Upper lobe of left lung (tissue), 6 donors: ENCODE measurements at regions not wholly inside any gene's neighbourhood (a gene's known extent, or its start where the extent isn't known, plus 50 kb on each side); places are given as distances from the start of the nearest gene placed in this dataset.

Experiments
- ATAC-seq, 2 donors: fragments of 200-7000 bp; cut with Tn5 transposase; one replicate each; pipeline ENCODE4 v1.9.1; 2022; ENCODE audit warnings: mild to moderate bottlenecking in 2 of 2, moderate library complexity in 2 of 2; ENCODE audit not compliant: low FRiP score in 2 of 2
- DNase-seq, 2 donors: peaks; one replicate each; pipeline ENCODE4 v3.0.0-alpha.2; 2019 to 2020
- H3K27ac ChIP-seq, 4 donors: fragments of 200-600 bp; sonication (generic); one replicate each; pipeline ENCODE4 v1.5.1; 2016 to 2019
- H3K27me3 ChIP-seq, 4 donors: fragments of 200-600 bp; sonication (generic); one replicate each; pipeline ENCODE4 v1.5.1; 2017 to 2019
- H3K36me3 ChIP-seq, 4 donors: fragments of 200-600 bp; sonication (generic); one replicate each; pipeline ENCODE4 v1.5.1; 2016 to 2019
- H3K4me1 ChIP-seq, 4 donors: fragments of 200-600 bp; sonication (generic); one replicate each; pipeline ENCODE4 v1.5.1; 2018 to 2019
- H3K4me3 ChIP-seq, 4 donors: fragments of 200-600 bp; sonication (generic); one replicate each; pipeline ENCODE4 v1.5.1; 2017 to 2019; ENCODE audit warnings: mild to moderate bottlenecking in 2 of 4, moderate library complexity in 1 of 4
- H3K9me3 ChIP-seq, 4 donors: fragments of 200-600 bp; sonication (generic); one replicate each; pipeline ENCODE4 v1.5.1; 2018 to 2019
- CTCF ChIP-seq, 6 experiments: fragments of 450-650 bp in 4 of 6; fragments of 200-600 bp in 2 of 6; sonication (generic) in 2 of 6; IDR thresholded peaks; one replicate each; pipeline ENCODE4 v1.5.1; 2016 to 2019; ENCODE audit warnings: antibody characterized with exemption in 6 of 6
- EP300 ChIP-seq, 4 donors: sonication (generic); formaldehyde crosslinking; IDR thresholded peaks; one replicate each; pipeline ENCODE4 v1.5.1; 2017; ENCODE audit warnings: antibody characterized with exemption in 4 of 4, control low read depth in 2 of 4
- POLR2A ChIP-seq, 4 donors: fragments of 450-650 bp; IDR thresholded peaks; one replicate each; pipeline ENCODE4 v1.5.1; 2016 to 2017; ENCODE audit warnings: antibody characterized with exemption in 4 of 4, mild to moderate bottlenecking in 2 of 4
- POLR2AphosphoS5 ChIP-seq, 2 donors: sonication (generic); formaldehyde crosslinking; IDR thresholded peaks; one replicate each; pipeline ENCODE4 v1.5.1; 2017; ENCODE audit warnings: antibody characterized with exemption in 2 of 2
- WGBS, 2 donors: methylation state at CpG; one replicate each; pipeline ENCODE4 v1.1.5; 2017 to 2018; 5-methylcytosine and 5-hydroxymethylcytosine counted together
- donor health status: DM: no; HTN: no; CAD: no; lungs with moderate emphysema.
- donor health status: DM: no; HTN: yes; CAD: no; lungs with severe emphysema.

GRCh38 chr12:42774238-42774637 lies 184.7 kb upstream of the PRICKLE1 start:
- no peak overlapping the region for H3K4me3 ChIP-seq
- no peaks in the 10 kb centered on the region for H3K4me1 ChIP-seq
- peaks cover 0 to 7% (median 3%) of the 10 kb centered on the region in 4 donors for H3K9me3 ChIP-seq
- H3K27me3 ChIP-seq: no peaks in the 10 kb centered on the region
- TF ChIP-seq POLR2A (IDR thresholded peaks at IDR 0.05) (no peak), CTCF (IDR thresholded peaks at IDR 0.05) (no peak), POLR2AphosphoS5 (IDR thresholded peaks at IDR 0.05) (no peak), EP300 (IDR thresholded peaks at IDR 0.05) (no peak)
- no peak overlapping the region for H3K27ac ChIP-seq
- no peaks in the 10 kb centered on the region for H3K36me3 ChIP-seq
- WGBS, 2 donors: 87 to 92% methylated on average over 3 of the region's 3 CpGs
- ATAC-seq (no peak), DNase-seq (no peak)

GRCh38 chr12:42770261-42770660 lies 180.7 kb upstream of the PRICKLE1 start:
- ATAC-seq (no peak), DNase-seq (no peak)
- peaks cover 0 to 7% (median 3%) of the 10 kb centered on the region in 4 donors for H3K9me3 ChIP-seq
- no peaks in the 10 kb centered on the region for H3K4me1 ChIP-seq
- no peak for TF ChIP-seq EP300 (IDR thresholded peaks at IDR 0.05)
- no peak for TF ChIP-seq POLR2AphosphoS5 (IDR thresholded peaks at IDR 0.05)
- TF ChIP-seq POLR2A (IDR thresholded peaks at IDR 0.05): no peak
- TF ChIP-seq CTCF (IDR thresholded peaks at IDR 0.05): no peak
- WGBS, 2 donors: 76 to 79% methylated on average over 3 of the region's 3 CpGs
- no peaks in the 10 kb centered on the region for H3K36me3 ChIP-seq
- no peak overlapping the region for H3K4me3 ChIP-seq
- no peak overlapping the region for H3K27ac ChIP-seq
- no peaks in the 10 kb centered on the region for H3K27me3 ChIP-seq

GRCh38 chr12:42769455-42769854 lies 179.9 kb upstream of the PRICKLE1 start:
- Histone ChIP-seq H3K4me3 (no peak overlapping the region), H3K4me1 (no peaks in the 10 kb centered on the region), H3K36me3 (no peaks in the 10 kb centered on the region), H3K9me3 (peaks cover 0 to 7% (median 3%) of the 10 kb centered on the region in 4 donors), H3K27ac (no peak overlapping the region), H3K27me3 (no peaks in the 10 kb centered on the region)
- TF ChIP-seq POLR2AphosphoS5 (IDR thresholded peaks at IDR 0.05): no peak
- TF ChIP-seq EP300 (IDR thresholded peaks at IDR 0.05): no peak
- no peak for DNase-seq
- no peak for ATAC-seq
- 11 to 20% methylated on average over 1 of the region's 1 CpG for WGBS, 2 donors

GRCh38 chr12:42767998-42768397 lies 178.5 kb upstream of the PRICKLE1 start:
- no peak for DNase-seq
- H3K9me3 ChIP-seq: peaks cover 0 to 7% (median 3%) of the 10 kb centered on the region in 4 donors
- no peaks in the 10 kb centered on the region for H3K27me3 ChIP-seq
- no peak for ATAC-seq
- 89 to 92% methylated on average over 4 of the region's 4 CpGs for WGBS, 2 donors
- H3K36me3 ChIP-seq: no peaks in the 10 kb centered on the region
- TF ChIP-seq CTCF (IDR thresholded peaks at IDR 0.05) (no peak), POLR2A (IDR thresholded peaks at IDR 0.05) (no peak), EP300 (IDR thresholded peaks at IDR 0.05) (no peak), POLR2AphosphoS5 (IDR thresholded peaks at IDR 0.05) (no peak)
- H3K4me1 ChIP-seq: no peaks in the 10 kb centered on the region
- no peak overlapping the region for H3K27ac ChIP-seq
- H3K4me3 ChIP-seq: no peak overlapping the region

- no peak for DNase-seq
- no peaks in the 10 kb centered on the region for H3K4me1 ChIP-seq
- H3K27me3 ChIP-seq: no peaks in the 10 kb centered on the region
- no peak for ATAC-seq
- peaks cover 0 to 7% (median 2%) of the 10 kb centered on the region in 4 donors for H3K9me3 ChIP-seq
- no peak overlapping the region for H3K4me3 ChIP-seq
- 90 to 92% methylated on average over 7 of the region's 7 CpGs for WGBS, 2 donors
- TF ChIP-seq CTCF (IDR thresholded peaks at IDR 0.05) (no peak), EP300 (IDR thresholded peaks at IDR 0.05) (no peak), POLR2A (IDR thresholded peaks at IDR 0.05) (no peak), POLR2AphosphoS5 (IDR thresholded peaks at IDR 0.05) (no peak)
- no peak overlapping the region for H3K27ac ChIP-seq
- no peaks in the 10 kb centered on the region for H3K36me3 ChIP-seq
Measured at GRCh38 chr12:42767326-42767954, 177.9 kb upstream of the PRICKLE1 start.
